ENCODE measurements at regions not wholly inside any gene's neighbourhood (a gene's known extent, or its start where the extent isn't known, plus 50 kb on each side); places are given as distances from the start of the nearest gene placed in this dataset.
"Not testable (repeated sequence)": the region's sequence is repeated elsewhere in the genome, so short reads cannot be mapped to it uniquely, and the experiment has no call there.

- Histone ChIP-seq H3K36me3 (ENCODE audit: control insufficient read depth, insufficient read depth, low read length) (no peaks in the 10 kb centered on the region), H3K27me3 (ENCODE audit: control insufficient read depth, insufficient read depth, low read length) (no peaks in the 10 kb centered on the region), H3K4me3 (ENCODE audit: low read depth, low read length) (no peak overlapping the region), H3K9ac (ENCODE audit: low read length) (no peak overlapping the region), H3K4me1 (ENCODE audit: control insufficient read depth, insufficient read depth, low read length) (peaks cover 7% of the 10 kb centered on the region; the same call in 1 of the 2 replicates), H3K9me3 (ENCODE audit: control insufficient read depth, insufficient read depth, low read depth, low read length) (0 out of 2 replicates have a peak, but pooled peaks cover 2% of the 10 kb centered on the region), H3K27ac (ENCODE audit: low read depth, low read length) (no peak overlapping the region; the same call in 1 of the 2 replicates)
Observed at GRCh38 chr2:189309331-189309730, 129.8 kb upstream of the COL5A2 start.

- no peaks in the 10 kb centered on the region for H3K36me3 ChIP-seq (ENCODE audit: control insufficient read depth, insufficient read depth, low read length)
- peaks cover 7% of the 10 kb centered on the region; the same call in 1 of the 2 replicates for H3K4me1 ChIP-seq (ENCODE audit: control insufficient read depth, insufficient read depth, low read length)
- no peak overlapping the region for H3K9ac ChIP-seq (ENCODE audit: low read length)
- H3K4me3 ChIP-seq (ENCODE audit: low read depth, low read length): no peak overlapping the region
- no peak overlapping the region for H3K27ac ChIP-seq (ENCODE audit: low read depth, low read length)
- H3K27me3 ChIP-seq (ENCODE audit: control insufficient read depth, insufficient read depth, low read length): no peaks in the 10 kb centered on the region
- H3K9me3 ChIP-seq (ENCODE audit: control insufficient read depth, insufficient read depth, low read depth, low read length): no peaks in the 10 kb centered on the region
Observed at GRCh38 chr2:189312211-189312610, 129.1 kb upstream of the WDR75 start.

- H3K4me3 ChIP-seq (ENCODE audit: low read depth, low read length): no peak overlapping the region
- H3K27ac ChIP-seq (ENCODE audit: low read depth, low read length): no peak overlapping the region
- H3K36me3 ChIP-seq (ENCODE audit: control insufficient read depth, insufficient read depth, low read length): no peaks in the 10 kb centered on the region
- H3K9me3 ChIP-seq (ENCODE audit: control insufficient read depth, insufficient read depth, low read depth, low read length): no peaks in the 10 kb centered on the region
- H3K9ac ChIP-seq (ENCODE audit: low read length): no peak overlapping the region
- H3K4me1 ChIP-seq (ENCODE audit: control insufficient read depth, insufficient read depth, low read length): peaks cover 7% of the 10 kb centered on the region; the same call in 1 of the 2 replicates
- no peaks in the 10 kb centered on the region for H3K27me3 ChIP-seq (ENCODE audit: control insufficient read depth, insufficient read depth, low read length)
Observed at GRCh38 chr2:189312643-189313042, 128.6 kb upstream of the WDR75 start.

GRCh38 chr2:189318761-189319160, 122.5 kb upstream of the WDR75 start:
- Histone ChIP-seq H3K36me3 (ENCODE audit: control insufficient read depth, insufficient read depth, low read length) (no peaks in the 10 kb centered on the region), H3K4me1 (ENCODE audit: control insufficient read depth, insufficient read depth, low read length) (no peaks in the 10 kb centered on the region), H3K9ac (ENCODE audit: low read length) (no peak overlapping the region)

GRCh38 chr2:189319424-189319823, 121.8 kb upstream of the WDR75 start:
- not testable (repeated sequence) for H3K36me3 ChIP-seq (ENCODE audit: control insufficient read depth, insufficient read depth, low read length); H3K27ac ChIP-seq (ENCODE audit: low read depth, low read length); H3K4me1 ChIP-seq (ENCODE audit: control insufficient read depth, insufficient read depth, low read length); H3K4me3 ChIP-seq (ENCODE audit: low read depth, low read length); H3K27me3 ChIP-seq (ENCODE audit: control insufficient read depth, insufficient read depth, low read length); H3K9ac ChIP-seq (ENCODE audit: low read length)
- H3K9me3 ChIP-seq (ENCODE audit: control insufficient read depth, insufficient read depth, low read depth, low read length): peaks cover 18% of the 10 kb centered on the region

More at GRCh38 chr2:189318761-189319160, 122.5 kb upstream of the WDR75 start:
- H3K4me3 ChIP-seq (ENCODE audit: low read depth, low read length): no peak overlapping the region
- peaks cover 18% of the 10 kb centered on the region for H3K9me3 ChIP-seq (ENCODE audit: control insufficient read depth, insufficient read depth, low read depth, low read length)
- no peaks in the 10 kb centered on the region for H3K27me3 ChIP-seq (ENCODE audit: control insufficient read depth, insufficient read depth, low read length)
- H3K27ac ChIP-seq (ENCODE audit: low read depth, low read length): no peak overlapping the region

GRCh38 chr2:189327879-189328847, 113.1 kb upstream of the WDR75 start:
- H3K4me1 ChIP-seq (ENCODE audit: control insufficient read depth, insufficient read depth, low read length): no peaks in the 10 kb centered on the region
- H3K9me3 ChIP-seq (ENCODE audit: control insufficient read depth, insufficient read depth, low read depth, low read length): 0 out of 2 replicates have a peak, but pooled peaks cover 3% of the 10 kb centered on the region
- no peak overlapping the region for H3K4me3 ChIP-seq (ENCODE audit: low read depth, low read length)
- no peaks in the 10 kb centered on the region for H3K27me3 ChIP-seq (ENCODE audit: control insufficient read depth, insufficient read depth, low read length)
- H3K9ac ChIP-seq (ENCODE audit: low read length): no peak overlapping the region
- H3K36me3 ChIP-seq (ENCODE audit: control insufficient read depth, insufficient read depth, low read length): no peaks in the 10 kb centered on the region
- H3K27ac ChIP-seq (ENCODE audit: low read depth, low read length): no peak overlapping the region

GRCh38 chr2:189328848-189329245, 112.4 kb upstream of the WDR75 start:
- Histone ChIP-seq H3K9ac (ENCODE audit: low read length) (no peak overlapping the region), H3K27me3 (ENCODE audit: control insufficient read depth, insufficient read depth, low read length) (no peaks in the 10 kb centered on the region), H3K36me3 (ENCODE audit: control insufficient read depth, insufficient read depth, low read length) (no peaks in the 10 kb centered on the region), H3K9me3 (ENCODE audit: control insufficient read depth, insufficient read depth, low read depth, low read length) (0 out of 2 replicates have a peak, but pooled peaks cover 3% of the 10 kb centered on the region), H3K27ac (ENCODE audit: low read depth, low read length) (no peak overlapping the region), H3K4me1 (ENCODE audit: control insufficient read depth, insufficient read depth, low read length) (no peaks in the 10 kb centered on the region), H3K4me3 (ENCODE audit: low read depth, low read length) (no peak overlapping the region)

GRCh38 chr2:189336276-189336975, 104.8 kb upstream of the WDR75 start:
- Histone ChIP-seq H3K27me3 (ENCODE audit: control insufficient read depth, insufficient read depth, low read length) (no peaks in the 10 kb centered on the region), H3K4me3 (ENCODE audit: low read depth, low read length) (no peak overlapping the region), H3K4me1 (ENCODE audit: control insufficient read depth, insufficient read depth, low read length) (no peaks in the 10 kb centered on the region), H3K9me3 (ENCODE audit: control insufficient read depth, insufficient read depth, low read depth, low read length) (peaks cover 16% of the 10 kb centered on the region), H3K27ac (ENCODE audit: low read depth, low read length) (no peak overlapping the region), H3K9ac (ENCODE audit: low read length) (no peak overlapping the region), H3K36me3 (ENCODE audit: control insufficient read depth, insufficient read depth, low read length) (no peaks in the 10 kb centered on the region)

GRCh38 chr2:189337656-189338055, 103.6 kb upstream of the WDR75 start:
- Histone ChIP-seq H3K27ac (ENCODE audit: low read depth, low read length) (no peak overlapping the region), H3K9ac (ENCODE audit: low read length) (no peak overlapping the region), H3K36me3 (ENCODE audit: control insufficient read depth, insufficient read depth, low read length) (no peaks in the 10 kb centered on the region), H3K27me3 (ENCODE audit: control insufficient read depth, insufficient read depth, low read length) (no peaks in the 10 kb centered on the region), H3K9me3 (ENCODE audit: control insufficient read depth, insufficient read depth, low read depth, low read length) (peaks cover 22% of the 10 kb centered on the region), H3K4me3 (ENCODE audit: low read depth, low read length) (no peak overlapping the region), H3K4me1 (ENCODE audit: control insufficient read depth, insufficient read depth, low read length) (no peaks in the 10 kb centered on the region)

GRCh38 chr2:189338115-189338514, 103.2 kb upstream of the WDR75 start:
- Histone ChIP-seq H3K4me3 (ENCODE audit: low read depth, low read length) (no peak overlapping the region), H3K36me3 (ENCODE audit: control insufficient read depth, insufficient read depth, low read length) (no peaks in the 10 kb centered on the region), H3K27ac (ENCODE audit: low read depth, low read length) (no peak overlapping the region), H3K9me3 (ENCODE audit: control insufficient read depth, insufficient read depth, low read depth, low read length) (peaks cover 24% of the 10 kb centered on the region), H3K9ac (ENCODE audit: low read length) (no peak overlapping the region), H3K4me1 (ENCODE audit: control insufficient read depth, insufficient read depth, low read length) (no peaks in the 10 kb centered on the region), H3K27me3 (ENCODE audit: control insufficient read depth, insufficient read depth, low read length) (no peaks in the 10 kb centered on the region)

- no peak overlapping the region for H3K27ac ChIP-seq (ENCODE audit: low read depth, low read length)
- no peak overlapping the region for H3K9ac ChIP-seq (ENCODE audit: low read length)
- H3K4me1 ChIP-seq (ENCODE audit: control insufficient read depth, insufficient read depth, low read length): no peaks in the 10 kb centered on the region
- H3K36me3 ChIP-seq (ENCODE audit: control insufficient read depth, insufficient read depth, low read length): no peaks in the 10 kb centered on the region
- no peaks in the 10 kb centered on the region for H3K27me3 ChIP-seq (ENCODE audit: control insufficient read depth, insufficient read depth, low read length)
- no peak overlapping the region for H3K4me3 ChIP-seq (ENCODE audit: low read depth, low read length)
- H3K9me3 ChIP-seq (ENCODE audit: control insufficient read depth, insufficient read depth, low read depth, low read length): peaks cover 24% of the 10 kb centered on the region
Observed at GRCh38 chr2:189341077-189341476, 100.2 kb upstream of the WDR75 start.
